ENCODE measurements at regions not wholly inside any gene's neighbourhood (a gene's known extent, or its start where the extent isn't known, plus 50 kb on each side); places are given as distances from the start of the nearest gene placed in this dataset.
"Not testable (repeated sequence)": the region's sequence is repeated elsewhere in the genome, so short reads cannot be mapped to it uniquely, and the experiment has no call there.

- not testable (repeated sequence) for TF ChIP-seq CTCF (conservative IDR thresholded peaks at IDR 0.05; ENCODE audit: low read depth, low read length); POLR2A (IDR thresholded peaks at IDR 0.05; ENCODE audit: low read depth, low read length); RFX5 (IDR thresholded peaks at IDR 0.05; ENCODE audit: low read depth, low read length); USF2 (IDR thresholded peaks at IDR 0.05; ENCODE audit: low read depth, low read length); SMC3 (IDR thresholded peaks at IDR 0.05; ENCODE audit: low read depth, low read length)
Measured at GRCh38 chr9:108047777-108048176, 558.2 kb upstream of the KLF4 start.
